CD1c-positive myeloid dendritic cell (primary cell): ENCODE measurements at regions not wholly inside any gene's neighbourhood (a gene's known extent, or its start where the extent isn't known, plus 50 kb on each side); places are given as distances from the start of the nearest gene placed in this dataset.
A peak's percentile ranks its signal among the peaks of the same experiment; 100 is the strongest.

Experiments
- DNase-seq: peaks from one replicate; pipeline ENCODE4 v3.0.0-alpha.2; 2016; ENCODE audit errors: extremely low spot score

- DNase-seq = no peak
These were observed 320.9 kb downstream of the TFEC start for GRCh38 chr7:115709664-115710063.

DNA sequence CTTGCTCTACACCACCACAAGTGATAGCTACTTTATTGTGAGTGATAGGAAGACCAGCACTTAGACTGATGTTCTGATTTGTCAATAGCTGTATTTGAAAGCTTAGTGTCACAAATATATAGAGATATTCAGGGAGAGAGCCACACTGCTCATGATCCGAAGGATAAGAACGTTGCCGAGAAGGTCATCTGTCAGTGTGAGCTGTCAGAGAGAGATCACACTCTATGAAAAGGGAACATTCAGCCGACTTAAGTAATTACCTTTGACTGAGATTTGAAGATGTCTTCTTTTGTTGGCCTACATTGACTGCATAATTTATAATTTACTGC is 322.6 kb downstream of the TFEC start:
- DNase-seq = no peak

GRCh38 chr7:115707258-115708012 is 323.1 kb downstream of the TFEC start:
- no peak for DNase-seq

DNA sequence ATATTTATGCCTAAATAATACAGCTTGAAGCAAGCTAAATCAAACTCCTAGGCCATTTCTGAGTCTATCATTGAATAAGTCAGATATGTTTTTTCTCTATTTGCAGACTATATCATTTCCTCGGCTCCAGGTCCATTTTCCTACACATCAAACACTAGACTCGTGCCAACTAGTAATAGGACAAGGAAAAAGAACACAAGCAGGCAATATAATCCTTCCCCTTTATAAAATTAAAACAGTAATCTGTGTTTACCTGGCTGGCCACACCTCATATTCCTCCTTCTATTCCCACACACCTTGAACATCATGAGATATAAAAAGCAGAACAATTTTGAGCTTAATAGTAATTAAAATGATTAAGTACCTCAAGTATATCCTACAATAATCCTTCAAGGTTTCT is 325.7 kb downstream of the TFEC start:
- no peak for DNase-seq

- DNase-seq = no peak
These were observed 329.4 kb downstream of the TFEC start for GRCh38 chr7:115701141-115701540.

- DNase-seq = no peak
These were observed 336.1 kb downstream of the TFEC start for GRCh38 chr7:115694424-115694823.

- DNase-seq = no peak
These were observed 336.8 kb downstream of the TFEC start for GRCh38 chr7:115693779-115694178.

DNA sequence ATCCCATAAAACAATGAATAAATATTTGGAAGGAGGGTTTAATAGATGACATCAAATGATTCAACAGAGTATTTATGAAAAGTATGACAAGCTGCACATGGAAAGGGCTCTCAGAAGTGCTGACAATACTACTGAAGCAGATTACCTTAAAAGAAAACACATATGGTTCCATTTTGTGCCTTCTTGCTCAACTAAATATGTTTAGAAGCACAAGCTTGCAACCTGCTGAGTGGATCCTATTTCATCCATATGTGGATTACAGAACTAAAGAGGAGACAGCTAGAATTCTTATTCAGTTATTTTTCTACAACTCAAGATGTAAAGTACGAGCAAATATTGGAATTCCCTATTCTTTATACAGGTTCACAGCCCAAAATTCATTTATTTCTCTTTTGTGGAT is 340.6 kb downstream of the TFEC start:
- DNase-seq = no peak

GRCh38 chr7:115683093-115683492 is 347.5 kb downstream of the TFEC start:
- DNase-seq = no peak

DNA sequence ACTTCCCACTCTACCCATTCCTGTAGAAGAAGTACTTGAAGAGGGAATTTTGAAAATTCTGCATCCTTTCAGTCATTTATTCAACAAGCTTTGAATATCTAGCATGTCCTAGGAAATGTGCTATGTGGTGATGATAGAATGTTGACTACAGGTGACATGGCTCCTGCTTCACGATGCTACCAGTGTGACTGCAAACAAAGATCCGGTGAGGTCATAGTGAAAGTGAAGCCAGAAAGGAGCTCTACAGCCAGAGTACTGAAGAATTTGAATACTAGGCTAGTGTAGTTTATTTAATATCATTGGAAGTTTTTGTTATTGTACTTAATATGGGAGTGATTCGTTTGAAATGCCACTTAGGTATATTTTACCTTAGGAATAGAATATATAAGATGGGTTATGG is 348.1 kb downstream of the TFEC start:
- no peak for DNase-seq

- no peak for DNase-seq
These were observed 349.6 kb downstream of the TFEC start for GRCh38 chr7:115680921-115681320.

DNA sequence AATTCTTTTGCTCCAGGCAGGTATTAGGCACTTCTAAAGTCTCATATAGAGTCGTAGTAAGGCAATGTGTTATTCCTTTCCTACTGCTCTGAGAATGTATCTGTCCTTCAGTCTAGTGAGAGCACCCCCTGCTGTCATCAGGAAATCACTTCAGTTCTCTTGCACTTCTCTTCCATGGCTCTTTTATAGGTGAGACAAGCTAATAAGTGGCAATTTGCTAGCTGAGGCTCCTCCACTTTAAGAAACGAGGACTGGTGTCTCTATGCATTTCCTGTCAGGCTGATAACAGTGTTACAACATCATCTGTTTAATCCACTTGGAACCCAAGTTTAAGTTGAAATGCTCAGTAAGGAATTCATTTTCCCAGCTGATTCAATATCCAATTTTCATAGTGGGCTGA is 350.6 kb downstream of the TFEC start:
- DNase-seq = peak; percentile 27

DNA sequence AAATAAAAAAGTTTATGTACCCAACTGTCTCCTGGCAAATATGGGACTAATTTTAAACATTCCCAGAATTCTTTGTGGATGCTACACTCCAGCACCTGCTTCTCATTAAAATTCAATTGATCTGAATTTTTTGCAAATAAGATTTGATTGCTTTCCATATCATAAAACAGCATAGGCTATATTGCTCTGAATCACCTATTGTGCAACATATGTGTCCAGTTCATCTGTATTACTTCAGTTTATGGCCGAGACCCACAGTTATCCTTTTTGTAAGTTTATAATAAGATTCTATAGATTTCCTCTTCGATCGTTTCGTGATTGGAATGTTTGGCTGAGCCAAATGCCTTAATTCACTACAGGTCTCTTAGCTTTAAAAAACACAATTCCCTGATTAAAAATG is 351.1 kb downstream of the TFEC start:
- no peak for DNase-seq

GRCh38 chr7:115678086-115678982 is 352.2 kb downstream of the TFEC start:
- no peak for DNase-seq

DNA sequence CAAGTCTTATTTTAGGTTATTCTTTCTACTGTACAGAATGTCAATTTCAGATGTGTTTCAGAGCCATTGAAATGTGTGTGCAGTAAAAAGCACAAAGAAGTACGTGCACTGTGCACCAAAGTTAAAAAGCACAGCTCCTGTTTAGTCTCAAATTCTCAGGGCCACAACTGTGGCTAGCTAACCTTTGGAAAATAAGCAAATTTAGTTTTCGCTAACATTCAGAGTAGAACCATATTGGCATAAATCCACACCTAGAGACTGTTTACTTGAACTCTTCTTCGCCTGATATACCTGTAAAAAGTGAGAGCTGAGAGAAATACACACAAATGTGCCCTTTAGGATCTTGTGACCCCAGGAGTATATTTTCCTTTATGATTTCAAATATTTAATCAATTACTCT is 353.9 kb downstream of the TFEC start:
- DNase-seq = no peak

- DNase-seq = no peak
These were observed 354.5 kb downstream of the TFEC start for GRCh38 chr7:115676080-115676479.

DNA sequence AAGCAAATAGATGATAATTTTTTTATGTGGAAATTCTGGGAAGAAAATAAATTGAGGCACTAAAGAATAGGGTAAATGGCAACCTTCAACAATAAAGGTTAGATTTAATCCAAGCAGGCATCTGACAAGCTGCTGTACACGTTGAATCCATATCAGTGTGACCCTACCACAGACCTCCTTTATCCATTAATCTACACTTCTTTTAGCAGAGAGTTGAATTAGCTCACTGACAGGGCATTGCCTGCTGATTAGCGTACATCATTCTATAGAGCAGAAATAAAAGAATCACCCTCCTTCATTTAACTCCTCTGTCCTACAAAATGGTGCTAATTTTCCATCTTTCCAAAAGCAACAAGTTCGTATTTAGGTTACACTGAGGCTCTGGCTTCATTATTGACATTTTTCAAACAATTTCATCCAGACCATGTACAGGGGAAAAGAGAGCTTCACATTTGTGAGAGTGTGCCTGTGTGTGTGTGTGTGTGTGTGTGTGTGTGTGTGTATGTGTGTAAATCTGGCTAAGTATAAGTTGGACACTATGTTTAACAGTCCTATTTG is 356.0 kb downstream of the TFEC start:
- DNase-seq = no peak

- no peak for DNase-seq
These were observed 358.5 kb downstream of the TFEC start for GRCh38 chr7:115672024-115672423.

DNA sequence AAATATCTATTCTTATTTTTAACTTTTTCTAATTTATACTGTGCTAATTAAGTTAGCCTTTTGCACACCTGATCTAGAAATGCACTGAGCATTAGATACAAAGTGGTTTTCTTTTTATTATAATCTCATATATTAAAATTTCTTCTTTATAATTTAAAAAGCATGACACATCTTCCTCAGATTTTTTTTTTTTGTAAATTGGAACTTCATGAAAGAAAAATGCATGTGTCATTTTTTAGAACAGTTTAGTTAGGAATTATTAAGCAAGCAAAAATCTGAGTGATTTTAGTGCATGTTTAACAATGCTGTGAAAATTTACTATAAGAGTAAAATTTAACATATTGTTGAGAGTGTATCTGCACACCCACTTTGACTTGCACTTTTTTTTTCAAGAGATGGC is 367.9 kb downstream of the TFEC start:
- no peak for DNase-seq

GRCh38 chr7:115662120-115662519 is 368.4 kb downstream of the TFEC start:
- no peak for DNase-seq

DNA sequence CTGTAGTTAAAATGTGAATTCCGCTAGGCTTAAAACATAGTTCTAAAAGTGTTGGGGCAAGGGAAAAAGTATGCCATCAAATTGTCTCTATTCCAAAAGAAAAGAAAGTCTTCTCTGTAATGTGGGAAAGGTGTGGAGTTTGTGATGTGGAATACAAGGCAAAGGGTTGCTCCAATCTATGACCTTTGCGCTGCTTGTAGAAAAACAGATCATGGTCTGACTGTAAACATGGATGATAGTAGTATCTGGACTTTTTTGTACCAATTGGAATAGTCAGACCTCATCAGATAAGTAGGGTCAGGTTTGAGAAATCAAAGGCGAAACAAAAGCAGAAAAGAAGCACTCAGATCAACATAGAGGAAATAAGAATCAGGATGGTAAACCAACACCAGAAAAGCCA is 372.3 kb downstream of the TFEC start:
- no peak for DNase-seq

GRCh38 chr7:115654384-115655214 is 376.0 kb downstream of the TFEC start:
- DNase-seq = no peak
